ENCODE measurements at regions not wholly inside any gene's neighbourhood (a gene's known extent, or its start where the extent isn't known, plus 50 kb on each side); places are given as distances from the start of the nearest gene placed in this dataset.

DNA sequence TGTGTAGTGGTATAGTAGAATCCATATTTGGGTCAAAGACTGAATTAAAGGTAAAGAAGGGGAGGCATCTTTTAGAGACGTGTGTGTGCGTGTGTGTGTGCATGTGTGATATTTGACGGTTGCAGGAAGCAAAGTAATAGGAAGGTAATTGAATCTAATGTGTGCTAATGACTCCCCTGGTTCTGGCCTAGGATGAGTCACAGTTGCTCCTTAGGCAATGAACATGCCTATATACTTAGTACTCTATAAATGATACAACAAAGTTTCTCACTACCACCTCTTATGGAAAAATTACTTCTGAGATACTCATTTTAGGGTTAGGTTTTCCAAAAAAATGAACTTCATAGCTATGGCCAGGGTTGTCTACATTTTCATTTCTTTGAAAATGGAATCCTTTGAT lies 409.6 kb downstream of the GUCY1A2 start:
- TF ChIP-seq, protein P1, sequence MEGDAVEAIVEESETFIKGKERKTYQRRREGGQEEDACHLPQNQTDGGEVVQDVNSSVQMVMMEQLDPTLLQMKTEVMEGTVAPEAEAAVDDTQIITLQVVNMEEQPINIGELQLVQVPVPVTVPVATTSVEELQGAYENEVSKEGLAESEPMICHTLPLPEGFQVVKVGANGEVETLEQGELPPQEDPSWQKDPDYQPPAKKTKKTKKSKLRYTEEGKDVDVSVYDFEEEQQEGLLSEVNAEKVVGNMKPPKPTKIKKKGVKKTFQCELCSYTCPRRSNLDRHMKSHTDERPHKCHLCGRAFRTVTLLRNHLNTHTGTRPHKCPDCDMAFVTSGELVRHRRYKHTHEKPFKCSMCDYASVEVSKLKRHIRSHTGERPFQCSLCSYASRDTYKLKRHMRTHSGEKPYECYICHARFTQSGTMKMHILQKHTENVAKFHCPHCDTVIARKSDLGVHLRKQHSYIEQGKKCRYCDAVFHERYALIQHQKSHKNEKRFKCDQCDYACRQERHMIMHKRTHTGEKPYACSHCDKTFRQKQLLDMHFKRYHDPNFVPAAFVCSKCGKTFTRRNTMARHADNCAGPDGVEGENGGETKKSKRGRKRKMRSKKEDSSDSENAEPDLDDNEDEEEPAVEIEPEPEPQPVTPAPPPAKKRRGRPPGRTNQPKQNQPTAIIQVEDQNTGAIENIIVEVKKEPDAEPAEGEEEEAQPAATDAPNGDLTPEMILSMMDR (IDR thresholded peaks at IDR 0.05), result no peak
- TF ChIP-seq POLR2AphosphoS5 (IDR thresholded peaks at IDR 0.05), result no peak

Measured in breast epithelium (tissue), 3 donors.